Hematopoietic multipotent progenitor cell treated with erythropoietin and hydrocortisone succinate and interleukin-3 and kit ligand, for 6 days (in vitro differentiated cells): ENCODE measurements at regions not wholly inside any gene's neighbourhood (a gene's known extent, or its start where the extent isn't known, plus 50 kb on each side); places are given as distances from the start of the nearest gene placed in this dataset.
"Not testable (repeated sequence)": the region's sequence is repeated elsewhere in the genome, so short reads cannot be mapped to it uniquely, and the experiment has no call there.

Source experiments
- DNase-seq: peaks from one replicate; pipeline ENCODE4 v3.0.0-alpha.2; 2015

GRCh38 chr9:2396622-2397285, 224.8 kb upstream of the VLDLR start:
- DNase-seq: no peak

GRCh38 chr9:2397875-2398274, 223.7 kb upstream of the VLDLR start:
- not testable (repeated sequence) for DNase-seq

- not testable (repeated sequence) for DNase-seq
Measured at GRCh38 chr9:2401746-2402145, 219.8 kb upstream of the VLDLR start.

- DNase-seq: no peak
Measured at GRCh38 chr9:2403701-2404100, 217.9 kb upstream of the VLDLR start.

- no peak for DNase-seq
Measured at GRCh38 chr9:2406252-2406651, 215.3 kb upstream of the VLDLR start.

- DNase-seq: no peak
Measured at GRCh38 chr9:2407450-2407849, 214.1 kb upstream of the VLDLR start.

GRCh38 chr9:2411459-2412215, 209.9 kb upstream of the VLDLR start:
- no peak for DNase-seq

- DNase-seq: no peak
Measured at GRCh38 chr9:2413160-2413805, 208.3 kb upstream of the VLDLR start.

GRCh38 chr9:2414465-2414864, 207.1 kb upstream of the VLDLR start:
- DNase-seq: no peak

GRCh38 chr9:2415326-2415725, 206.3 kb upstream of the VLDLR start:
- DNase-seq: no peak

GRCh38 chr9:2417730-2418129, 203.9 kb upstream of the VLDLR start:
- no peak for DNase-seq

GRCh38 chr9:2418619-2419018, 203.0 kb upstream of the VLDLR start:
- no peak for DNase-seq

GRCh38 chr9:2419347-2419746, 202.2 kb upstream of the VLDLR start:
- DNase-seq: no peak

- DNase-seq: no peak
Measured at GRCh38 chr9:2420543-2420942, 201.0 kb upstream of the VLDLR start.

GRCh38 chr9:2424619-2425033, 197.0 kb upstream of the VLDLR start:
- no peak for DNase-seq

- no peak for DNase-seq
Measured at GRCh38 chr9:2425676-2426075, 195.9 kb upstream of the VLDLR start.

- no peak for DNase-seq
Measured at GRCh38 chr9:2427120-2427891, 194.3 kb upstream of the VLDLR start.

GRCh38 chr9:2439957-2440356, 181.6 kb upstream of the VLDLR start:
- DNase-seq: no peak

- DNase-seq: not testable (repeated sequence)
Measured at GRCh38 chr9:2443933-2444332, 177.7 kb upstream of the VLDLR start.

- no peak for DNase-seq
Measured at GRCh38 chr9:2448193-2448738, 173.3 kb upstream of the VLDLR start.

GRCh38 chr9:2453106-2453505, 168.5 kb upstream of the VLDLR start:
- no peak for DNase-seq

GRCh38 chr9:2453701-2454100, 167.9 kb upstream of the VLDLR start:
- no peak for DNase-seq

GRCh38 chr9:2459756-2460155, 161.8 kb upstream of the VLDLR start:
- DNase-seq: no peak
